SKM-1 treated with dmso at 0.1 percent for 144 hours (cell line): ENCODE measurements at regions not wholly inside any gene's neighbourhood (a gene's known extent, or its start where the extent isn't known, plus 50 kb on each side); places are given as distances from the start of the nearest gene placed in this dataset.

Experiments used
- DNase-seq: peaks from one replicate; lab custom pipeline; 2025; ENCODE audit not compliant: unreplicated experiment; lab: John Stamatoyannopoulos, UW

DNA sequence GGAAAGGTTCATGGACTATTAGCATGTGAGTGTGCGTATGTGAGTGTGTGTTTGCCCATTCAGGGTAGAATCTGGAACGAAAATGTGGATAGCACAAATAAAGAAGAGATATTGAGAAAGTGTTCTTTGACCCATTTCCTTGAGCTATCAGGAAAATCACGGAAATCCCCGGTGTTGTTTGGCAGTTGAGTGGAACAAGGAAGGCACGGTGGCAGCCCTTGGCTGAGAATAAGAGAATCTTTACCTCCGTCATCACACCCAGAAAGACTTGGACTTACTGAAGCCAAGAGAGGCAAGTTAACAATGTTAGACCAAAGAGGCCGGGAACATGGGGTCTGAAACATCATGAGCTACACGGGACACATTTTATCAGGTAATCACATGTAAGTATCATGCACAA, 588.9 kb upstream of the BTBD3 start:
- DNase-seq, result no peak

DNA sequence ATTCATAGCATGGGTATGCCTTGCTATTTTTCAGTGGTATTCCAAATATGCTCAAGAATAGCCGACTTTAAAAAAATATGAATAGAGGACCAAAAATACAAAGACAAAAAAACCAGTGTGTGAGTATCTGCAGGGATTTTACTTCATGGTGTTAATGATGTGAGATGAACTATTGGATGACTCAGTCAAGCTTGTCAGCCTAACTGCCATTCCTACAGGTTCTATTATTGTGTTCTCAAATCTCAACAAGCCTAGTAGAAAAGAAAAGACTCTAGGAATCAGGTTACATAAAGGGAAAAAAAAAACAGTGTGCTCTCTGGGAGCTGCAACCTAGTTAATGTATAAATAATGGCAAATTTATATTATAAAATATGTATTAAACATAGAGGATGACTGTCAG, 588.4 kb upstream of the BTBD3 start:
- no peak for DNase-seq

DNA sequence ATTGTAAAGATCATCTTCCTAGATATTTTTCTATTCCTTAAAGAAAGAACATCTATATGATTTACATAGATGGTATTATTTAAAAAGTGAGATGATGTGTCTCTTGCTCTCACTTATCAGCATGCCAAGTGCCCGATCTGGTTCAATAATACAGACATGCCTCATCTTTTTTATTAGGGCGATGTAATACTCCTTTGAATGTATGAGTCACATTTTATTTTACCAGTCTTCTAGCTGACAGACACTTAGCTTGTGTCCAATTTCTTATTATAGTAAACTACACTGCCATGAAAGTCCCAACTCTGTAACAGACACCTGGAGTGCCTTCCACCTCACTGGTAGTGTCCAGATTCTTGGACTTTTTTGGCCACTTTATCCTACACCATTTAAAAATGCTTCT, 586.6 kb upstream of the BTBD3 start:
- no peak for DNase-seq

DNA sequence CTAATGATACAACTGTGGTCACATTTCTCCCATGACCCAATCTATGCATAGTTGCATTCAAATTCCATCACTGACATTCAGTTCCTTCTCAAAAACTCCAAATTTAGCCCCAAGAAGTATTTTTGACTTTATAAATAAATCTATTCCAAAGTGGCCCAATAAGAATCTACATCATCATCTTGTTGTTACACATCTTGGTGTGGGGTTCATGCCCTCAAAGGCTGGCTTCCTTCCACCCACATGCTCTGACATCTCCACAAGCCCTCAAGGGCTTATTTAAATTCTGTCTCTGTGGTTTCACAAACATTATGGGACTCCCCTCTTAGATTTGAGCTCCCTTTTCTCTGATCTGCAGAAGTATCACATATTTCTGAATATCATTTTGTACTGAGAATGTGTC, 585.3 kb upstream of the BTBD3 start:
- no peak for DNase-seq

DNA sequence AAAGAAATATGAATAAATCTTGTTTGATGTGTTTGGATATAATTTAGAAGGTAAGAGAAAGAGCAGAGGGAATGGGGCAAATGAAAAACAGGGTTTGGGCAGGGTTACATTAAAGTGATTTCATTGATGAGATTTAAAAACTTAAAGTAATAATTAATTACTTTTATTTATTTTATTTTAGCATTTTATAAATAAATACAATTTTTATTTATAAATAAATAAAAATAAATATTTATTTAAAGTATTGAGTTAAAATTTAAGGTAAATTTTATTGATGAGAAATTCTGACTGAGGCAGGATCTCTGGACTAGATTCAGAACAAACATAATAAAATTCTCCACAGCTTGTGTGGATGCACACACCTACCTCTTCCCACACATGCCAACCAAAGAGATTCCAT, 584.1 kb upstream of the BTBD3 start:
- DNase-seq, result no peak

DNA sequence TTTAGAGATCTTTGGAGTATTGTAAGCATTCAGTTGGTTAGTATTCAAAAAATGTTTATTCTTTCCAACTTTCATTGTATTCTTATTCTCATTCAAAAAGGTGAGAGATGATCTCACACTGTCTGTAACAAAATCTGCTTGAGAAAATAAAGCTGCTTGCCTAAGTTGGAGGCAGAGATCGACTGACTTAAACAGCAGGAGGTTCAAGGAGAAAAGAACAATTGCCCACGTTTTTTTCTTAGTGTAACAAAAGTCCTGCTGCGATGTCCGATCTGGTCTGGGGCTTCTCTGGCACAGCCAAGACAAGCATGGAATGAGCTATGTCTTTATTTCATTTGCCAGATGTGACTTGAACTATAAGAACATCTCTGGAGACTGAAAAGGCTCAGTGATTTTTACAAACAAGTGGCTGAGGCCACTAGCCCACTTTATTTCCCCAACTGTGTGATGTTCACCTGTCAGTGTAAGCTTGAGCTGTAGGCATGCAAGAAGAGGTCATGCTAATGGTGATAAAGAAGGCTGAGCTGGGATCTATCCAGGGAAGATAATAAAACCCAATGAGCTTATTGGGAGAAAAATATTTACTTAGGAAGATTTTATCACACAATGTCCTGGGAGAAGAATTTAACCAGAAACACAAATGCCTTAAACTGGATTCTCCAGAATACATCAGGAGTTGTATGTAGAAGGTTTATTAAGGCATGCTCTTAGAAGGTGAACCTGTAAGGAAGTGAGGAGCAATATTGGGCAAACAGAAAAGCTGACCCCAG, 580.1 kb upstream of the BTBD3 start:
- DNase-seq, result no peak

DNA sequence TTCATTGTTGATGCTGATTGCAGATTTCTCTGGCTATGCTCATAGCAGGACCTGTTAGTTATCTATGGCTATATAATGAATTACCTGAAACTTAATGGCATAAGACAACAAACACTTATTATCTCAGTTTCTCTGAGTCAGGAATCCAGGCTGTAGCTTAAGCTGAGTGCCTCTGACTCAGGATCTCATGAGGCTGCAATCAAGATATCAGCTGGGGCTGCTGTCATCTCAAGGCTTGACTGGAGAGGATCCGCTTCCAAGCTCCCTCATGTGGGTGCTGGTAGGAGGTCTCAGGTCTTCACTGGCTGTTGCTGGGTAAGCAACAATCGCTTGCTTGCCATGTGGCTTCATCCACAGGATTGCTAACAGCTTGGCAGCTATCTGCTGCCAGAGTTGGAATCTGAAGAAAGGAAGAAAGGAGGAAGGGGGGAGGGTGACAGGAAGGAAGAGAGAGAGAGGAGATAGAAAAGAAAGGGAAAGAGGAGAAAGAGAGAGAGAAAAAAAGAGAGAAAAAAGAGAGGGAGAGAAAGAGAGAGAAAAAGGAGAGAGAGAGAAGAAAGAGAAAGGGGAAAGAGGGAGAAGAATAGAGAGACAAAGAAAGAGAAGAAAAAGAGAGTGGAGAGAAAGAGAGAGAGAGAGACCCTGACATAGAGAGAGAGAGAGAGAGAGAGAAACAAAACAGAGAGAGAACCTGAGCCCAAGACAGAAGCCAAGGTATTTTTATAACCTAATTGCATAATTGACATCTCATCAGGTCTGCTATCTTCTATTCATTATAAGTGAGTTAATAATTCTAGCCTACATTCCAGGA, 579.0 kb upstream of the BTBD3 start:
- no peak for DNase-seq

DNA sequence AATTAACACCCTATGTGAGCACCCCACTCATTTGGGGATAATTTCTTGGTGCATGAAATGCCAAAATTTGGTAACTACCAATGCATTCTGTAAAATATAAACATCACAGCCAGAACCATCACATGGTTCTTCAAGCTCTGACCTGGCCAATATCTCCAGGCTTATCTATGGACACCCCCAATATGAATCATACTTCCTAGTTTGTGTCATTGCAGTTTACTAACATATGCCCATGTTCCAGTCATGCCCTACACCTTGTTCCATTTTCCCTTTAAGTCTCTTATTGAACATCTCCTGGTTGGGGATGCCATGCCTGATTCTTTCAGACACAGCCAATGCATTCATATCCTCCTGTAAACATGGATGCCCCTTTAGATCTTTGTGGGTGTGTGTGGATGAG, 572.8 kb upstream of the BTBD3 start:
- DNase-seq, result no peak

DNA sequence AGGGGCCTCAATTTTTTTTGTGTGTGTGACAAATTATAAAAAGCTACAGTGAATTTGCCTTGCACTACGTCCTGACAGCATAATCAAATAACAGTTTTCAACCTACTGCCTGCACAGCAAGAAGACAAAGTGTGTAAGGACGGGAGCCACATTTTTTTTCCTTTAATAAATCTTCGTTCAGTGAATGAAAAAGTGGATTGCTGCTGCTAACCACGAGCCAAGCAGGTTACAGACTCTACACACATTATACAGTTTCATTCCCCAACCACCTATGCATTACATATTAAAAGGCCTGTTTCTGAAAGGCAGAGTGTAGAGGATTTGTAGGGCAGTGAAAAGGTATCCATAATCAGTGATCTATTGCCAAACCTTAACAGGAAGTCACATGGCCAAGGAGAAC, 570.0 kb upstream of the BTBD3 start:
- DNase-seq, result no peak

DNA sequence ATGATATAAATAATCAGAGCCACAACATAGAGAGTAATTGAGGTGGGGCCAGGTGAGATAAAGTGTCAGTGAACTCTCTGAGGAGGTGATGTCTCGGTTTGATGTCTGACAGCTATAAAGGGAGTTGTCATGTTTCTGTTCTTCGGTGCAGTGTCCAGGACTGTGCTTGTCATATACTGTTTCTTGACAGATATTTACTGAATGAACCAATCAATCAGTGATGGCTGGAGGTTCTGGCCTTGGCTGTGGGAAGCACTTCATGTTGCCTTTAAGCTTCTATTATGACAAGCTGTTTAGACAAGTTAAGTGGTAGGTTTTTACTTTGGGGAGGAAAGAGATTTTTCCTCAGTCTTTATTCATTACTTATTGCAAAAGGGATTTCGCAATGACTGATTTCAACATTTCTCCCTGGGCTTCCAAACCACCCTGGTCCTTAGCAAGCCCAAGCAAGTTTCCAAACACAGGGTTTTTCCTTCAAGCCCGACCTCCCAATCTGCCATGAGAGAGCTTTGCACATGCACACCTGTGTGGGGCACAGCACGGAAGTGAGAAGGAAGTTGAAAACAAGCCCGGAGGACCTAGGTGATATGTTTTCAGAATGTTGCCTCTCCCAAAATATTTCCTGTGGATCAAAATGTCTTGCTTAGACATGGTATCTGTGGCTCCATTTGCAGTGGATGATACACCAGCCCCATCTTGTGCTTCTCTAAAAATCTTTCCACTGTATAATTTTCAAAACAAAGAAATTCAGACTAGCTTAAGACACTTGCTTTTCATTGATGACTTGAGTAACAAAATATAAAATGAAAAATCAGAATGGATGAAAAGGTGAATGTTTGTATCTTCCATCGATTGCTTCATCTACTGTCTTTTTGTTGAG, 567.3 kb upstream of the BTBD3 start:
- DNase-seq, result no peak

DNA sequence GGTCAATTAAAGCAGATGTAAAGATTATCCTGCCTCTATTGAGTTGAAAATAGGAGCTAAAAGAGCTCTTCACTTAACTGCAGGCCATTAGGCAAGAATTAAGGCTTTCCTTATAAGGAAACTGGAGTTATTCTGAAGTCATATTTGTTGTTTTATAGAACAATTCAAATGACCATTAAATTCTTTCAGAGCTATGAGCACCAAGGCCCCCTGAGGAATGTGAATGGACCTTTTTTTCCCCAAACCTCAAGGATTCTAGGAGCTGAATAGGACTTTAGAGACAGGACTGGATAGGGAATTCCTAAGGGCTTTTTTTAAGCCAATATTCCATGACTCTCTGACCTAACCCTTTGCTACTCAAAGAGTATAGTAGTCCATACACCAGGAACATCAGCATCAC, 565.7 kb upstream of the BTBD3 start:
- DNase-seq, result no peak

DNA sequence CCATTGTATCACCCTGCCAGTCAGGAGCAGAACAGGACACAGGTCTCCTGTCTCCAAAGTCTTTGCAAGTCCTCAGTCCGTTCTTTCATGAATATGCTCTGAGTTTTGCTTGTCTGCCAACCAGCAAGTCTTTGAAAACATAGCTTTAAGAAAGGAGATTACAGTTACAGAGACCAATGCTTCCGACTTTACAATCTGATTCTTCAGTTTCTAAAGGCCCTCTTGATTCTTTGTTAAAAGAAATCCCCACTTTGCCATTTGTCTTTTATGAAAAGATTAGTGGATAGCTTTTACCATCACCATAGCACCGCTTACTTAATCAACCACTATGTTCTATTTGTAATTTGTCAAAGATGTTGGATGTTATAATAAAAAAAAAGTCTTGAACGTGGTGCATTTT, 562.8 kb upstream of the BTBD3 start:
- DNase-seq, result no peak

DNA sequence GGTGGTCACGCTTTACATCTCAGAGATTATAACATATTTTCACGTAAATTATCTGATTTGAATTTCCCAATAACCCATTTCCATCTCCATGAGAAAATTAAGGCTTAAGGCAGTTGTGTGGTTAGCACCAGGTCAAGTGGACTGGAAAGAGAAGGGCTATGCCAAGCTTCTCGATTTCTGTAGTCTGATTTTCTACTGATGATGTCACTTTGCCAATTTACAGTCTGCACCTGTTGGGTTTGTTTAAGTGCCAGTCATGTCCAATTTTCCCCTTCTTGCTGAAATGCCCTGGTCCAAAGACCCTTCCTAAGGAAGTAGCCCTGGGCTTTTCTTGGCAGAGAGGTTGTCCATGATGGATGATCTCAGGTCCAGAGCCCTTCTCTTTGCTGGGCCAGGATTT, 562.3 kb upstream of the BTBD3 start:
- no peak for DNase-seq

DNA sequence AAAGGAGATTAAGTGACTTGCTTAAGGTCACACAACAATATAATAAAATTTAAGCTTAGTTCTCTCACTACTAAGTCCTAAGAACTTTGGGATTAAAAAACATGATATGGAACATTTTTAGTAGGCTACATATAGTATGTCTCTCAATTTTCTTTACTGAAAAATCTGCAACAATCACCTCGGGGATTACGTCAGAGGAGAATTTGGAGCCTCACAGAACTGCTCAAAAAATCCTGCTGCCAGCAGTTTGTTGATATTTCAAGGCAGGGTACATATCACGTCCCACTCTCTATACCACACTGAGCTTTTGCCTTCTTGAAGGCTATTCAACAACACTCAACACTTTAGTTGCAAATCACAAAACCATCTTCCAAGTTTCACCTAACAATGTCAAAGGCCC, 561.6 kb upstream of the BTBD3 start:
- no peak for DNase-seq

DNA sequence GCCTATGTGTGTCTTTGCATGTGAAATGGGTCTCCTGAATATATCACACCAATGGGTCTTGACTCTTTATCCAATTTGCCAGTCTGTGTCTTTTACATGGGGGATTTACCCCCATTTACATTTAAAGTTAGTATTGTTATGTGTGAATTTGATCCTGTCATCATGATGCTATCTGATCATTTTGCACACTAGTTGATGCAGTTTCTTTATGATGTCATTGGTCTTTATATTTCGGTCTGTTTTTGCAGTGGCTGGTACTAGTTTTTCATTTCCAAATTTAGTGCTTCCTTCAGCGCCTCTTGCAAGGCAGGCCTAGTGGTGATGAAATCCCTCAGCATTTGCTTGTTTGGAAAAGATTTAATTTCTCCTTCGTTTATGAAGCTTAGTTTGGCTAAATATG, 555.2 kb upstream of the BTBD3 start:
- no peak for DNase-seq

DNA sequence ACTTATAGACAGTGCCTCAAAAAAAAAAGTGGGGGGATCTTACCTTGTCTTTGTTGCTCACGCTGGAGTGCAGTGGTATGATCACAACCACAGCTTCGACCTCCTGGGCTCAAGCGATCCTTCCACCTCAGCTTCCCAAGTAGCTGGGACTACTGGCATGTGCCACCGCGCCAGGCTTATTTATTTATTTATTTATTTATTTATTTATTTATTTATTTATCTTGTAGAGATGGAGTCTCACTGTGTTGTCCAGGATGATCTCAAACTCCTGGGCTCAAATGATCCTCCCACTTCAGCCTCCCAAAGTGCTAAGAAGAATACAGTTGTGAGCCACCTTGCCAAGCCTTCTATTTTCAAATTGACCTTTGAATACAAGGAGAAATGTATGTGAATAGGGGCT, 553.0 kb upstream of the BTBD3 start:
- DNase-seq, result no peak

DNA sequence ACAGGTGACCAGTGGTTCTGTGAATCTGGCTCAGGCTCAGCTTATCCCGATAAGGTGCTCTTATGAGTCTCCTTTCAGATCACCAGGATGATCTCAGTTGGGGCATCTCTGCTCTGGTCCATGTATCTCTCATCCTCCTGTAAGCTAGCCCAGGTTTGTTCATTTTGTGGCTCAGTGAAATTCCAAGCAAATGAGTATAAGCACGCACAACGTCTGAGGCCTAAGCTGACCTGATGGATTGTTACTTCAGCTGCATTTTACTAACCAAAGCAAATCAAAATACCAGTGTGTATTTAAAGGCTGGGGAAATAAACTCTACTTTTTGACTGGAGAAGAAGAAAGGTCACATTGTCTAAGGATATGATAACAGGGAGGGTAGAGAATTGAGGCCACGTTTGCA, 551.0 kb upstream of the BTBD3 start:
- no peak for DNase-seq

DNA sequence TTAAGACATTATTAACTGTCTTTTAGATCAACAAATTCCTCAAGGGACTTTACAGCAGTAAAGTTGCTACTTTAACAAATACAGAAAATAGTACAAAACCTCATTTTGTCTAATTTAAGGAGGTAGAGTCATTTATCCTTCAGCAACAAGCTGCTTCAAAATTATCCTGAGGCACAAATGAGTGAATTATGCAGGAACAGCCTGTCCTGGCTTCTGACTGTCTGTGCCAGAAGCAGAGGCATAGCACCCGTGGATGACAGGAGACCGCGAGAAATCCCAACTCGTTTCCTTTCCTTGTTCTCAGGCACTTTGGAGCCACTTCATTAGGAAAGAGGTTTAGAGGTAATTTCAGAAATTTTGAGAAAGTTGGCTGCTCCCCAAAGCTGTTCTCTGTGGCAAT, 549.2 kb upstream of the BTBD3 start:
- no peak for DNase-seq

DNA sequence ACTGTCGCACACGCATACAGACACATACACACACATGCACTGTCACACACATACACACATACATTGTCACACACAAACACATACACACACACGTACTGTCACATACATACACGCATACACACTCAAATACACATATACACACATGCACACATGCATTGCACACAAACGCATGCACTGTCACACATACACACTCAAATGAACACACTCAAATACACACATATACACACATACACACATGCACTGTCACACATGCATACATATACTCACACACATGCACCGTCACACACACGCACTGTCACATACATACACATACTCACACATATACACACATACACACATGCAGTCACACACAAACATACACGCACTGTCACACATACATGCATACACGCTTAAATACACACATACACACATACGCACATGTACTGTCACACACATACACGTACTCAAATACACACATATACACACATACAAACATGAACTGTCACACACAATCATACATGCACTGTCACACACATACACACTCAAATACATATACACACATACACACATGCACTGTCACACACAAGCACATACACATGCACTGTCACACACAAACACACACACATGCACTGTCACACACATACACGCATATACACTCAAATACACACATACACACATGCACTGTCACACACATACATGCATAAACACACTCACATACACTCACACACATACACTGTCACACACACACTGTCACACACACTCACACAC, 548.6 kb upstream of the BTBD3 start:
- DNase-seq, result no peak

DNA sequence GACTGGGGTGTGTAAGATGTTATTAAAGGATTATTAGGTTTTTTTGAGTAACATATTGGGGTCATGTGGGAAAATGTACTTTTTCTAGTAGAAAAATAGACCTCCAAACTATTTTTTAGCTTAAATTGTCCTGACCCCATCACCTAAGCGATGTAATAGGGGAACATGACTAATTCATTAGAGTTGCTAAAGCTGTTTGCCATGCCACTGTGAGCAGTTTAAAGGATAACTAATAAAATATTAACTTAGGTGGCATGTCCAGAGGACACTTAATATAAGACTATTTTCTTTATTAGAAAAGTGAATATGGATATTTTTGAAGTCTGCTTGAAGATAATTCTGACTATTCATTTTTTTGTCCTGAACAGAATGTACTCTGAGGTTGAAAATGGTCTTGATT, 545.9 kb upstream of the BTBD3 start:
- DNase-seq, result no peak
